ENCODE measurements at regions not wholly inside any gene's neighbourhood (a gene's known extent, or its start where the extent isn't known, plus 50 kb on each side); places are given as distances from the start of the nearest gene placed in this dataset.

DNA sequence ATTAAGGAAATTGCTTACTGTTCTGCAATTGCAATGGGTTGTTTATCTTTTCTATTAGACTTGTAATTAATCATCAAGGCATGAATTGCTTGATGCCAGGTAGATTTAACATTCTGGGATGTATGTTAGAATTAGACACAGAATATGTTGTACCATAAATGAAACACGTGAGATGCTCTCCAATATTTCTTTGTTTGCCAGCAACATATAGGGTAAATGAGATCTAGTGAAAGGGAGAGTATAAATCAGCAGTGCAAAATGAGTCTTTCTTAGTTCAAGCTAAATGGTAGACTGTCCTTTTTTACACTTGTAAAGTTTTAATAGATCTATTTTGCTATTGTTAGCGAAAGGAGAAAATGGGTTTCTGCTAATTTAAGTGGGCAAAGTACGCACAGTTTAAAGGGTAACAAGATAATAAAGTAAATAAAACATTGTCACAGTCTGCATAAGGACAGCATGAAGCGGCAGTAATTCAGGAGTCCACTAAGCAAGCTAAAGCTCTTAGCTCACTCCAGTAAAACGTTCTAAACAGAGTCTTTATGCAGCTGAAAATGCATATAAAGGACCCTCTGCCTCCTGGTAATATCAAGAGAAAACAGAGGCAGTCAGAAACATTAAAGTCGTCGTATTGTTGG is 1137.1 kb downstream of the OLFM4 start:
- no peak overlapping the region for H3K4me3 ChIP-seq
- peaks cover 0 to 11% (median 1%) of the 10 kb centered on the region in 8 donors for H3K9me3 ChIP-seq
- intact Hi-C loops (cut with DNase I; ENCODE audit: low total_unique reads), result no loop called here
- H3K27ac ChIP-seq, result no peak overlapping the region
- no peak for DNase-seq
- H3K27me3 ChIP-seq (replicated peaks in 1 of 7), result no peaks in the 10 kb centered on the region
- no peak for TF ChIP-seq POLR2A (IDR thresholded peaks at IDR 0.05)
- no peak for TF ChIP-seq POLR2AphosphoS5 (IDR thresholded peaks at IDR 0.05)
- TF ChIP-seq, protein P1, sequence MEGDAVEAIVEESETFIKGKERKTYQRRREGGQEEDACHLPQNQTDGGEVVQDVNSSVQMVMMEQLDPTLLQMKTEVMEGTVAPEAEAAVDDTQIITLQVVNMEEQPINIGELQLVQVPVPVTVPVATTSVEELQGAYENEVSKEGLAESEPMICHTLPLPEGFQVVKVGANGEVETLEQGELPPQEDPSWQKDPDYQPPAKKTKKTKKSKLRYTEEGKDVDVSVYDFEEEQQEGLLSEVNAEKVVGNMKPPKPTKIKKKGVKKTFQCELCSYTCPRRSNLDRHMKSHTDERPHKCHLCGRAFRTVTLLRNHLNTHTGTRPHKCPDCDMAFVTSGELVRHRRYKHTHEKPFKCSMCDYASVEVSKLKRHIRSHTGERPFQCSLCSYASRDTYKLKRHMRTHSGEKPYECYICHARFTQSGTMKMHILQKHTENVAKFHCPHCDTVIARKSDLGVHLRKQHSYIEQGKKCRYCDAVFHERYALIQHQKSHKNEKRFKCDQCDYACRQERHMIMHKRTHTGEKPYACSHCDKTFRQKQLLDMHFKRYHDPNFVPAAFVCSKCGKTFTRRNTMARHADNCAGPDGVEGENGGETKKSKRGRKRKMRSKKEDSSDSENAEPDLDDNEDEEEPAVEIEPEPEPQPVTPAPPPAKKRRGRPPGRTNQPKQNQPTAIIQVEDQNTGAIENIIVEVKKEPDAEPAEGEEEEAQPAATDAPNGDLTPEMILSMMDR (IDR thresholded peaks at IDR 0.05 in 8 of 11, conservative IDR thresholded peaks at IDR 0.05 in 3 of 11), result no peak
- H3K4me1 ChIP-seq, result no peaks in the 10 kb centered on the region
- WGBS, 5 donors, result 66 to 77% (median 69%) methylated on average over 7 of the region's 7 CpGs
- no peaks in the 10 kb centered on the region for H3K36me3 ChIP-seq

- TF ChIP-seq, protein P1 (IDR thresholded peaks at IDR 0.05 in 8 of 11, conservative IDR thresholded peaks at IDR 0.05 in 3 of 11), result no peak
- no peak for TF ChIP-seq POLR2AphosphoS5 (IDR thresholded peaks at IDR 0.05)
- no peak for TF ChIP-seq POLR2A (IDR thresholded peaks at IDR 0.05)
- intact Hi-C loops (cut with DNase I; ENCODE audit: low total_unique reads), result no loop called here
These were observed 1145.4 kb downstream of the OLFM4 start for GRCh38 chr13:54173996-54174395.

DNA sequence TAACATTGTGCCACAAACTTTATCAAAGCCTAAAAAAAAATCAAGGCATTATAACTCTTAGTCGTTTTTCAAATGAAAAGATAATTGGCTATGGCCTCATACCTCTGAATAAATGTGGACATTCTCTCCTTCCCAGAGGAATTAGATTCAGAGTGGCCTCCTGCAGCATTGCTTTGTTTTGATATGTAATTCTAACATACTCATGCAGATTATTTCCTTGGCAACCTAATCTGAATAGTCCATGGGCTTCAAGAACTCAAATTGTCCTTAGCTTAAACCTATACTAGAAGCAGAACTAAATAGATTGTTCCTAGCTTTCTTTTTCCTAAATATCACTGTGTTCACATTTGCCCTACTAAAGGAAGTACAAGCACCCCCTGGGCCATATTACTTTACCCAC is 1146.9 kb downstream of the OLFM4 start:
- TF ChIP-seq, protein P1 (IDR thresholded peaks at IDR 0.05 in 8 of 11, conservative IDR thresholded peaks at IDR 0.05 in 3 of 11), result no peak
- TF ChIP-seq POLR2A (IDR thresholded peaks at IDR 0.05), result no peak
- TF ChIP-seq POLR2AphosphoS5 (IDR thresholded peaks at IDR 0.05), result no peak
- WGBS, 5 donors, result 52 to 68% (median 61%) methylated on average over 1 of the region's 1 CpG
- intact Hi-C loops (cut with DNase I; ENCODE audit: low total_unique reads), result no loop called here

More at GRCh38 chr13:54173996-54174395, 1145.4 kb downstream of the OLFM4 start:
- no peaks in the 10 kb centered on the region for H3K27me3 ChIP-seq (replicated peaks in 1 of 7)
- H3K27ac ChIP-seq, result no peak overlapping the region
- no peak for DNase-seq
- peaks cover 0 to 18% (median 4%) of the 10 kb centered on the region in 8 donors for H3K9me3 ChIP-seq
- no peaks in the 10 kb centered on the region for H3K4me1 ChIP-seq
- no peaks in the 10 kb centered on the region for H3K36me3 ChIP-seq
- H3K4me3 ChIP-seq, result no peak overlapping the region

GRCh38 chr13:54177466-54177865 is 1148.9 kb downstream of the OLFM4 start:
- Histone ChIP-seq H3K27ac (no peak overlapping the region), H3K27me3 (replicated peaks in 1 of 7) (no peaks in the 10 kb centered on the region), H3K4me1 (no peaks in the 10 kb centered on the region), H3K36me3 (no peaks in the 10 kb centered on the region), H3K9me3 (peaks cover 0 to 23% (median 1%) of the 10 kb centered on the region in 8 donors), H3K4me3 (no peak overlapping the region)
- DNase-seq, result no peak
- intact Hi-C loops (cut with DNase I; ENCODE audit: low total_unique reads), result no loop called here
- WGBS, 5 donors, result 56 to 69% (median 63%) methylated on average over 3 of the region's 3 CpGs
- TF ChIP-seq POLR2AphosphoS5 (IDR thresholded peaks at IDR 0.05), result no peak
- TF ChIP-seq POLR2A (IDR thresholded peaks at IDR 0.05), result no peak
- TF ChIP-seq, protein P1 (IDR thresholded peaks at IDR 0.05 in 8 of 11, conservative IDR thresholded peaks at IDR 0.05 in 3 of 11), result no peak

More for the DNA sequence above, 1146.9 kb downstream of the OLFM4 start:
- DNase-seq, result no peak
- peaks cover 0 to 18% (median 4%) of the 10 kb centered on the region in 8 donors for H3K9me3 ChIP-seq
- no peaks in the 10 kb centered on the region for H3K27me3 ChIP-seq (replicated peaks in 1 of 7)
- no peaks in the 10 kb centered on the region for H3K4me1 ChIP-seq
- no peak overlapping the region for H3K27ac ChIP-seq
- H3K4me3 ChIP-seq, result no peak overlapping the region
- H3K36me3 ChIP-seq, result no peaks in the 10 kb centered on the region

All from spleen (tissue), 11 donors.